ENCODE measurements at regions not wholly inside any gene's neighbourhood (a gene's known extent, or its start where the extent isn't known, plus 50 kb on each side); places are given as distances from the start of the nearest gene placed in this dataset.
"Not testable (repeated sequence)": the region's sequence is repeated elsewhere in the genome, so short reads cannot be mapped to it uniquely, and the experiment has no call there.

DNA sequence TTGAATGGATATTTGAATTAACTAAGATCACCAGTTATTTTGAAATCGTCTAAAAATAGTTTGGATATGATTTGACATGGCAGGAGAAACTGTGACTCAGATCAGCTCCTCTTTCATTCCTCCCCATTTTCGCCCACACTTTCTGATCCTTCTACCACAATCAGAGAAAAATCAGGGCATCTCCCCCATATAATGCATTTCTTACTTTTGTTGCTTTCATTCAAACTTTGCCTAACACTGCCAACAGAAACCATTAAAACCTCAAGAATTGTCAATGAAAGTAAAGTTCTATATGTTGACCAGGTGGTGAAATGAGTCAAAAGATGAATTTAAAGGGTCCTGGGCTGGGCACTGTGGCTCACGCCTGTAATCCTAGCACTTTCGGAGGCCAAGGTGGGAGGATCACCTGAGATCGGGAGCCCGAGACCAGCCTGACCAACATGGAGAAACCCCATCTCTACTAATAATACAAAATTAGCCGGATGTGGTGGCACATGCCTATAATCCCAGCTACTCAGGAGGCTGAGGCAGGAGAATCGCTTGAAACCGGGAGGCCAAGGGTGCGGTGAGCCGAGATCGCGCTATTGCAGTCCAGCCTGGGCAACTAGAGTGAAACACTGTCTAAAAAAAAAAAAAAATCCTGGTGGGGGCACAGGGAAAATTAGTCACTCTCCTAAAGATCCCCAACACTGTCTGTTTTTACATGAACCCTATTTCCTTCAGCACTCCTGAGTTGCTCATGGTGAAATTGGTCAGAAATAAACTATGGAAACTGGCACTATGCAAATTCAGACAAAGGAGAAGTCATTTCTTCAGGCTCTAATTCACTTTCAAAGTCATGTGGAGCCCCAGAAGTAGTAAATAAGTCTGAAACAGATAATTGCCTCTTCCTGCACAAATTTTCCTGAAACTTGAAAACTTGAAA lies 122.8 kb upstream of the NOCT start:
- no peak for DNase-seq (ENCODE audit: low read depth)

DNA sequence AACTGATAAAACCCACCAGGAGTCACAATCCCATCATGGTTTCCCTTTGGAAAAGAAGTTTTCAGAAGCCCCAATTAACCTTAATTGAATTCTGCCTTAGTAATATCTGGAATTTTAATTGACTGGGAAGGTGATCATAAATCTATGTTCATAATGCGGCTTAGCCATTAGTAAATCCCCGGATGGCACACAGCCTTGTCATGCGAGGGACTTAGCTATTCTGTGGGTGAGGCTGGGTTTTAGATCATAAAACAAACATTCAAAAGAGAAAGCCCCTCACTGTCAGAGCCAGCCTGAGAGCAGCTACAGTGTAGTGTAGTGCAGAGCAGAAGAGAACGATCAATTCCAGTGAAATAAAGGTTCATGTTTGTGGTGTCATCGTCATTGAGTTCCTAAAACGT lies 124.0 kb upstream of the NOCT start:
- no peak for DNase-seq (ENCODE audit: low read depth)

DNA sequence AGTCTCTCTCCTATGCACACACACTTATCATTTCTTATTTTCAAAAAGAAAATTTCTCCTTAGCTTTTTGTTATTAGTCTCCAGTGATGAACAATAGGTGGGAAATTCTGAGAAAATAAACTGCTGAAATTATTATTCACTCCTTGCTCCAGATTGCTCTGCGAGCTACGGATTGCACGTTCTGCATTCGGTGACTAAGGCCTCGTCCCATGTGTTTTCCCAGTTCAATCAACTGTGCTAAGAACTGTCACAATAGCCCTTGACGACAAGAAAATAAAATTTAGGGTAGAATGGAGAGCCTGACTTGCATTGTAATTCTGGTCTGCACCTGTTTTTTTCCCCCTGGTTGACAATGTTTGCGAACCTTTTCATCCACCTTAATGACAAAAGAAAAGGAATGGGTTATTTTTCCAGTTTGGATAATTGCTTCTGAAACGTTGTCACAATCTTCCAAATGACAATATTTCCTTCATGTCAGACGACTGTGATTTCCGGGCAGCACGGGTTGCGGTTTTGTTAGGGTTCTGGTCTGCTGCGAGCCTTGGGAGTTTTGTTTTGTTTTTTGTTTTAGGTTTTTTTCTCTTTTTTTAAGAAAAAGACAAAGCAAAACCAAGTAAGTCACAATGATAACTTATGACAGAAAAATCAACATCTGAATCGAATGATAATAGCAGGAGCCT lies 124.5 kb upstream of the NOCT start:
- no peak for DNase-seq (ENCODE audit: low read depth)

DNA sequence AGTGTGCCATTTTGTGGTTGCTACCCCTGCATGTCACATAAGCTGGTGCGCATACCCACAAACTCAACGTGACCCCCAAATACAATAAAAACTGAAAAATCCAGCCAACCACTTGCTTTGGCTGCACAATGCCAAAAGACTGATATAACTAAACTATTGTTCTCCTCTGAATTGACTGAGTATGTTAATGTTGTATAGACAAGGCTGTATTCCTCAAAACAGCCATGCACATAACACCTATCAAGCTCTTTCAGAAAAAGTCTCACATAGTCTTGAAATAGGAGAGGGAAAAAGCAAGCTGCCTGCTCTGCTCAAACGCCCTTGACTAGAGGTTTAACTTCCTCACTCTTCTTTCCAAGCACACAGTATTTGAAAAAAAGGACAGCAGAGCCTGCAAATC lies 126.4 kb upstream of the NOCT start:
- no peak for DNase-seq (ENCODE audit: low read depth)

DNA sequence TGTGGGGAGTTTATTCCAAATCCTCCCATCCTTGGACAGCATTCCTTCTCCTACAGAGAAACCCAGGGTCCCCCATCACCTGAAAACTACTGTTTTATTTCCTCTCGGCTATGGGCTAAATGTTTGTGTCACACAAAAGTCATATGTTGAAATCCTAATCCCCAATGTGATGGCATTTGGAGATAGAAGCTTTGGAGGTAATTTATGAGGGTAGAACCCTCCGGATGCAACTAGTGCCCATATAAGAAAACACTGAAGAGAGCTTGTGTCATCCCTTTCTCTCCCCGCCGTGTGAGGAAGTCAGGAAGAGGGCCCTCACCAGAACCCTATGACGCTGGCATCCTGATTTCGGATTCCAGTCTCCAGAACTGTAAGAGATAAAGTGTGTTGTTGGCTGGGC lies 127.8 kb upstream of the NOCT start:
- DNase-seq (ENCODE audit: low read depth): no peak

DNA sequence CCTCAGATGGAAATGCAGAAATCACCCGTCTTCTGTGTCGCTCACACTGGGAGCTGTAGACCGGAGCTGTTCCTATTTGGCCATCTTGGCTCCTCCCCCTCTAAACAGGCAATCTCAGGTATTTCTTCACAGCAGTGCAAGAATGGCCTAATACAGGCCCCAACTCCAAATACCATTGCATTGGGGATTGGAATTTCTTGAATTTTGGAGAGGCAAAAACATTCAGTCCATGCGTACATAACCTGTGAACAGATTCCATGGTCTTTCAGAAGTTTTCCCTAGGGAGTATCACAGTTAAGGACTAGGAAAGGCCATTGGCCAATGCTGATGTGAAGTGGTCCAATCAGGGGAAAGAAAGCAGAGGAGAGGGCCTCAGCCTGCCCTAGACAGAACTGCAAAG lies 128.2 kb upstream of the NOCT start:
- no peak for DNase-seq (ENCODE audit: low read depth)

DNA sequence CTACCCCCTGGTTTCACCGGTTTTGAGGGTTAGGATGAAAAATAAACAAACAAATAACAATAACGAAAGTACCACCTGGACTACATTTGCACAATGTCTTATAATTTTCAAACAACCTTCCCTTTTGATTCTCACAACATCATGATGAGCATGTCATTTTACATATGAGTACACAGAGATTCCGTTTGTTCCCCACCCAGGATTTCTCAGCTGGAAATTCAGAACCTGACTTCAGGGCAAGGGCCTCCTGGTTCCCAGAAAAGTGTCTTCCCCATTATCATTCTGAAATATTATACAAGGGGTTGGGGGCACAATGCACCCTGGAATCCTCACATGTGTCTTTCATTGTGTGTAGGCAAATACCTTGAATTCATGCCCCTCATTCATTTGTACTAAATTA lies 135.8 kb upstream of the NOCT start:
- no peak for DNase-seq (ENCODE audit: low read depth)

DNA sequence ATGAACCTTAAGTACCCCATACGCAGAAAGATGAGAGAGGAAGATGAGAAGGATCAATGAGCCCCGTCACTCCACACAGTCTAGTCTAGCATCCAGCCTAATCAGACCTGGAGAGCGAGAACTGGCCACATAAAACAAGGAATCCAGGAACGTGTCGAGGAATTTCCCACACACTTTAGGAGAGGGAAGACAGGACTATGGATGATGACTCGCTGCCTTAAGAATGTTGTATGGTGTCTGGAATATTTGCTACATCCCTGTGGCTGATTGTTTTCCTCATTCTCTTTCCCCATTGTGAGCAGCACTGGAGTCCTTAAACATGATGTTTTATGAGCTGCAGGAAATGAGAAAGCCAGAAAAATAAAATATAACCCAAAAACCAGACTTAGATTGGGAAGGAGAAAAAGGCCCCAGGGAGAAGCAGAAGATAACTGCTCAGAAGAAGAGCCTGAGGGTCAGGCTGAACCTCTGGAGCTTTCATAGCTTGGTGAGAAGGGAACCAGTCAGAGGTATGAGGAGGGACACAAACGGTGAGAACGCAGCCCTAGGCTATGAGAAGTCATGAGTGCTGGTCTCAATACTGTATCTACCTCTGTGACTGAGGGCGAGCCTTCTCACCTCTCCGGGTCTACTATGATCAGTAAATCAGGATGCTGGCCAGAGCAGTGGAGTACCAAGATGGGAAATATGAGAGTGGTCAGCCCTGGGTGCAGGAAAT lies 139.5 kb upstream of the NOCT start:
- peak; percentile 58 for DNase-seq (ENCODE audit: low read depth)

DNA sequence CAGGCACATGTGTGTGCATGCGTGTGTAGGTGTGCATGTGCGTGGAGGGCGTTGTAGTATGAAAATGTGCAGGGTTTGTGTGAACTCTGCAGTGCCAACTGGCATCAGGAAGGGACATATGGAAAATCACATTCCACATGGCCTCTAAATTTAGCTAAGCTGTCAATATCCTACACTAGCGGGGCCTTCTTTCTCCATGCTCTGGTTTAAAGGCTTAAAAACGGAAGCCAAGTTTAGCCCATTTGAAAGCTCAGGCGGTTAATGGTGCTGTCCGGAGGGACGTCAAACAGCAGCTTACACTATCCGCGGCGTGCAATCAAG lies 144.1 kb upstream of the NOCT start:
- DNase-seq (ENCODE audit: low read depth): no peak

DNA sequence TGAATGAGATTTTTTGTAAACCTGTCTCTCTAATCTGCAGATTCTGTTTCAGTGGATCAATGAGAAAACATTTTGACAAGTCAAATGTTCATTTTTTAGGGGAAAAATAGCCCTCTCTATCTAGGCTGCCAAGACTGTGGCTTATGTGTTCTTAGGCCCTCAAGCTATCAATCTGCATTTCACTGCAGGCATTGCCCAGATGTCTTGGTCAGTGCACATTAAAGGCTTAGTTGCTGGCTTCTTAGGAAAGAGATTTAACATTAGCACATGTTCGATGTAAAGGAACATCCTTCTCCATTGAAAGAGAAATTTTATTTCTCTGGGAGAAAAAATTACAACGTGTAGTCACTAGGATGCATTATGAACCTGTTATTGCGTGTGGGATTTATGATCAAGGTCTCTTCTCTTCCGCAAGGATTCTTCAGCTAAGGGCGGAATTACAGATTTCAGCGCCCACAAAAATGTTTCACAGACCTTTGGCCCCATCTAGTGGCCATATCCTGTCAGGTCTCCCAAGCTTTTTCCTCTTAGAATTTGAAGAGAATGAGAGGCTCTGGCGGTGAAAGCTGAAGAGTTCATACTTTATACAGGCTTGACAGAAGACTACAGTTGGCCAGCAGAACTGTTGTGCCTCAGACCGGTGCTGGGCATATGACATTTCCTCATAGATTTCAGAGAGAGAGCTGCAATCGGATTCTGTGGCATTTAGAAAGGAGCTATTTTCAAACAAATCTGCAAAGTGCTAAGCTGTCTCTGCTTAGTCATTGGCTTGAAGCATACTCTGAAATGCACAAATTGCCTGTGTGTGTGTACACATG lies 144.6 kb upstream of the NOCT start:
- peak; percentile 53 for DNase-seq (ENCODE audit: low read depth)

DNA sequence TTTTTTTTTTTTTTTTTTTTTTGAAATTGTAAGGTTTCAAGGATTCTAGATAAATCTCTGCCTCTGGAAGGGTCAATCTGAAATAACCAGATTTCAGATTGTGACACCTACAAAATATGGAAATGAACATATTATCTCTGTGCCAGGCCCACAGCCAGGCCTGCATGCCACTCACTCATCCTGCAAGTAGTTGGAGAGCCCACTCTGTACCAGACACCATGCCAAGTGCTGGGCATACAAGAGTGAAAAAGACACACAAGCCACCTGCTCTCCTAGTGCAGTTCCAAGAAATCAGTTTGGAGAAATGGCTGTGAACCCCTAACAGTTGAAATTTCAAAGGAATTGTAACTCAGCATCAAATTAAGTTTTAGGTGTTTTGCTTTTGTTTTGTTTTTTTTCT lies 145.9 kb upstream of the NOCT start:
- DNase-seq (ENCODE audit: low read depth): no peak

DNA sequence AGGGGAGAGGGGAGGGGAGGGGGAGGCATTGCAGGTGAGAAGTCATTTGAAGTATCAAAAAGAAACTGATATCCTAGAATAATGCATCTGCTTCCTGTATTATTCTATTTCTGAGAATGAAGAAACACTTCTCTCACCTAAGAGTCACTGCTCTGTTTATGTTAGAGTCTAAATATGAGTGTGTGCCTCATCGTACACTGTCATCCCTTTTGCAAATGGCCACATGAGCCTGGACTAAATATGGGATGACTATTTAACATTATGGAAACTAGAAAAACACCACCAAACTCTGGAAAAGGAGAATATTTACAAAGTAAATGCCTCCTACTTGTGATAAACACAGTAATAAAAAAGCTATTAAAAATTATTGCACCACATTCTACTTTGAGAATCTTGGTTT lies 146.4 kb upstream of the NOCT start:
- DNase-seq (ENCODE audit: low read depth): no peak

DNA sequence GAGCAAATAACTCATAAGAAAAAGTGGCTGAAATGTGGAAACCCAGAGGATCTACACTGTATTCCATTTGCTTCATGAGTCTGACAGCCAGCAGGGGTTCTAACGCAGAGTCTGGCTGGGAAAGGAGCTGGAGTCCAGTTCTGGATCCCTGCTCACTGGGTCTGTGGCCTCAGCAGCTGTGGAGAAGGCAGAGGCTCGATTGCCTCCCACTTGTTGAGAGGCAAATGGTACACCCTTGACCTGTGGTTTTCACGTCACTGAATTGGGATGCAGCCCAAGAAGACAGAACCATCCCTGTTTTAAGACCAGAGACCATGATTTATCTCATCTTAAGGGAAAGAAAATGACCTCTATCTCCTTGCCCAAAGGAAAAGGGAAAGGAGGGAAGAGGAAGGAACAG lies 147.0 kb upstream of the NOCT start:
- no peak for DNase-seq (ENCODE audit: low read depth)

DNA sequence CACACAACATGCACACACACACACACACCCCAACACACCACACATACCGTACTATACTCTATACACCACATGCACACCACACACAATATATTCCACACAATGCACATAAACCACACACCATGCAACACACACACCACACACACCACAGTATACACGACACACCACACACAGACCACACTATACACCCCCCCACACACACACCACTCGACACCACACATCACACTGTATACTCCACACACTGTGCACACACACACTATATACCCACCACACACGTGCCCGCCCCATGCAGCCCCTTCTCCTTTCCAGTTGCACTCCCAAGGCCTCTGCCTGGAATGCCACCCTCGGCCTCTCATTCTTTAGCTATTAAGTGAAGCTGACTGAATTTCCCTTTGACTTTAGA lies 148.2 kb upstream of the NOCT start:
- no peak for DNase-seq (ENCODE audit: low read depth)

DNA sequence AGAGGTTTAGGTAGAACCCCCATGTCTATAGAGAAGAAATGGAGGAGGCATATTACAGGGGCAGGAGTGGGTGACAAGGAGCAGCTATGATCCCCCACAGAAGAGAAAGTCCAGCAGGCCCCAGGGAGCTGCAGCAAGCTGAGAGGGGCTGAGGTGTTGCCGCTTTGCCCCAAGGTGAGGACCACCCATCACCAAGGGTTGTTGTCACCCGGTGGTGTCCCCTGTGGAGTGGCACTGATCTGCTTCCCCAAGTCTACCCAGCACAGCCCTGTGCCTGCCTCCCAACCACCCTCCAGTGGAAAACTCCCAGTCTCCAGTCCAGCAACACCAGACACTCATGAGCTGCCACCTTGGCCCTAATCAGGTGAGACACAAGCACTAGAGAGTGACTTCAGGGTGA lies 149.3 kb upstream of the NOCT start:
- no peak for DNase-seq (ENCODE audit: low read depth)

DNA sequence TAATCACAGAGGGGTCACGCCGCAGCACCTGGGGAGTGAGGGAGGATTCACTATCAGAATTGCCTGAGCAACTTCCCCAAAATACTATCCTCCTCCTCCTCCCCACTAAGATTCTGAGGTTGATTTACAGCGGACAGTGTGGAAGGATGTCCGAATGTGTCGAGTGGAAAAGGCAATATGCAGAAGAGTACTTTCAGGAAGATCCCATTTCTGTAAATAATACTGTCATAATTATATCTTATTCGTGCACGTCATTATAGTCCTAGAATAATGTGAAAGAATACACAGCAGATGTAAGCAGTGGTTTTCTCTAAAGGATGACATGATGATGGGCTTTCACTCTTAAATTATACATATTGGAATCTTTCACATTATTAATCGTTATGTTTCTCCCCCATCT lies 149.8 kb upstream of the NOCT start:
- DNase-seq (ENCODE audit: low read depth): no peak

DNA sequence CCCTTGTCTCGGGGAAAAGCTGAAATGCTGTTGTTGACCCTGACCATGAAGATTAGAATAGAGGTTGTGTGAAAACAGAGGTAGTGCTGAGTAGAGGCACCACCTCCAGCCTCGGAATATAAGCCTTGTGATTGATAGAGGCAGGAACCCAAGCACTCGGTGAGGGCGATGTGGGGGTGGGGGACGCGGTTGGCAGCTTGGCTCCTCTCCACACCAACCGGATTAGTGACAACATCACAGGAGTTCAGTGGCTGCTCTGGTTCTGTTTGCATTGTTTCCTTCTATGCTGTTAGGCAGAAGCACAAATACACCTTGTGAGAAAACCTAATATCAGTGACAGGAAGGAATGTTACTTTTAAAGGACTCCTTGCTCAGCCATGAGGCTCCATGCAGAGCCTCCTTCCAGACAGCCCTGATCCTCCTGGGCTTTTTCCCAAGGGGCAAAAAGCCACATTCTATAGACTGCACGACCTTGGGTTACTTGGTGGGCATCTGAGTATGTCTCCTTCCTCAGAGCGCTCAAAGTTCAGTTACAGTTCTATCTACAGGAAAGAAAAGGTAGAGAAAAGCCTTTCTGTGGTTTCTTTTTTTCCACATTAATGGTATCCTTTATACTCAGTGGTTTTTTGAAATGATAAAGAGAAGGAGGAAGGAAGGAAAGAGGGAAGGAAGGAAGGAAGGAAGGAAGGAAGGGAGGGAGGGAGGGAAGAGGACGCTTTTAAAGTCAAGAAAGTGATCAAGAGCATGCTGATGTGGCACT lies 150.4 kb upstream of the NOCT start:
- no peak for DNase-seq (ENCODE audit: low read depth)

DNA sequence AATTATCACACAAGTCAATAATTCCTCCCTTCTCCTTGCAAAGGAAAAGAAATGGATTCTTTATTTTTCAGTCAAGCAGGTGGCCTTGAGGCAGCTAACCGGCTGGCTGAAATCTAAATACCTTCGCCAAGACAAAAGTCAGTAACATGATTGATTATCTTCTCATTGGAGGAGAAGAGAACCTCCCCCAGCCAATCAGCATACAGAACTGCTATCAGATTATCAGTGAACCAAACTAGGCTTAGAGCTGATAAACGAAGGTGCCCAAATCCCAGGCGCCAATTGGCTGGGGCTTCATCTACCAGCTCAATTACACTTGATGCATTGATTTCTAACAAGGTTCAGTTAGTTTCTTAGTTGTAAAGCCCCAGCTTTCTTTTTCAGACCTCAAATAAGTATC lies 152.4 kb upstream of the NOCT start:
- DNase-seq (ENCODE audit: low read depth): no peak

DNA sequence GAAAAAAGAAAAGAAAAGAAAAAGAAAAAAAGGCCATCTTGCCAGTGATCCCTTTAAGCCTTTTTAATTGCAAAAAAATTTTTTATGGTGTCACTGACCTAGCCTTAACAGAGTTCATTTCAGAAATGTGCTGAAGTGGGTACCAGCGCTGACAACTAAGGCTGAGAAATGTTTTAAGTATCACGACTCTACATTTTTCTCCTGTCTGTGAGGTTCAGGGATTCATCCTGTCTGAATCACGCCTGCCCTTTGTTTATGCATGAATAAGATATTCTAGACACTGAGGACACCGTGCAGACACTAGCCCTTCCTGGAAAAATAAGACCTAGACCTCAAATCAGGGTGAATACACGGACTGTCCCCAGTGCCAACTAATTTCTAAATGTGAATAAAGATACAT lies 154.4 kb upstream of the NOCT start:
- no peak for DNase-seq (ENCODE audit: low read depth)

DNA sequence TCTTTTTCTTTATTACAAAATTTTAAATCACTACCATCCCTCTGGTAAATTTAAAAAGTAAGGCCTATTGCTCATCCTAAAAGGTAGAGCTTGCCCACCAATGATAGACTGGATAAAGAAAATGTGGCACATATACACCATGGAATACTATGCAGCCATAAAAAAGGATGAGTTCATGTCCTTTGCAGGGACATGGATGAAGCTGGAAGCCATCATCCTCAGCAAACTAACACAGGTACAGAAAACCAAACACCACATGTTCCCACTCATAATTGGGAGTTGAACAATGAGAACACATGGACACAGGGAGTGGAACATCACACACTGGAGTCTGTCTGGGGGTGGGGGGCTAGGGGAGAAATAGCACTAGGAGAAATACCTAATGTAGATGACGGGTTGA lies 155.2 kb upstream of the NOCT start:
- DNase-seq (ENCODE audit: low read depth): not testable (repeated sequence)

DNA sequence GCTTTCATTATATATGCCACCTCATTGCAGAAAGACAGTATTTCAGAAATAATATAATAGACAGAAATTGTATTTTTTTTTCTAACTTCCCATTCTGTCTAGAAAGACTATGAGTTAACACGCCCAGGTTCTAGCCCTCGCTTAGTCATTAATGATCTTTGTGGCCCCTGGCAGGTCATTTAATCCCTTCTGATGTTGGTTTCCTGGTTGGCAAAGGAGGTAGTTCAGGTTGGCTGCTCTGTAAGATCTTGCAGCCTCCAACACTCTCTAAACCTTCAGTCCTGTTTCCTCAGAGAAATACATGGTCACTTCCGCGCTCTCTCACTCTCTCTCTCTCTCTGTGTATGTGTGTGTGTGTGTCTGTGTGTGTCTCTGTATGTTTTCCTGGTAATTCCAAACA lies 156.3 kb upstream of the NOCT start:
- DNase-seq (ENCODE audit: low read depth): no peak
